Body of pancreas (tissue), 4 donors: ENCODE measurements at regions not wholly inside any gene's neighbourhood (a gene's known extent, or its start where the extent isn't known, plus 50 kb on each side); places are given as distances from the start of the nearest gene placed in this dataset.

Experiments
- POLR2A ChIP-seq, 3 donors: fragments of 450-650 bp; IDR thresholded peaks; one replicate each; pipeline ENCODE4 v1.6.1; 2016; ENCODE audit warnings: antibody characterized with exemption in 3 of 3, mild to moderate bottlenecking in 2 of 3
- TF ChIP-seq, protein P1 (sequence below), 7 experiments: fragments of 450-650 bp in 4 of 7; fragments of 200-600 bp in 3 of 7; sonication (generic) in 3 of 7; IDR thresholded peaks; one replicate each; pipeline ENCODE4 v1.5.1; 2016 to 2019; ENCODE audit warnings: antibody characterized with exemption in 7 of 7

DNA sequence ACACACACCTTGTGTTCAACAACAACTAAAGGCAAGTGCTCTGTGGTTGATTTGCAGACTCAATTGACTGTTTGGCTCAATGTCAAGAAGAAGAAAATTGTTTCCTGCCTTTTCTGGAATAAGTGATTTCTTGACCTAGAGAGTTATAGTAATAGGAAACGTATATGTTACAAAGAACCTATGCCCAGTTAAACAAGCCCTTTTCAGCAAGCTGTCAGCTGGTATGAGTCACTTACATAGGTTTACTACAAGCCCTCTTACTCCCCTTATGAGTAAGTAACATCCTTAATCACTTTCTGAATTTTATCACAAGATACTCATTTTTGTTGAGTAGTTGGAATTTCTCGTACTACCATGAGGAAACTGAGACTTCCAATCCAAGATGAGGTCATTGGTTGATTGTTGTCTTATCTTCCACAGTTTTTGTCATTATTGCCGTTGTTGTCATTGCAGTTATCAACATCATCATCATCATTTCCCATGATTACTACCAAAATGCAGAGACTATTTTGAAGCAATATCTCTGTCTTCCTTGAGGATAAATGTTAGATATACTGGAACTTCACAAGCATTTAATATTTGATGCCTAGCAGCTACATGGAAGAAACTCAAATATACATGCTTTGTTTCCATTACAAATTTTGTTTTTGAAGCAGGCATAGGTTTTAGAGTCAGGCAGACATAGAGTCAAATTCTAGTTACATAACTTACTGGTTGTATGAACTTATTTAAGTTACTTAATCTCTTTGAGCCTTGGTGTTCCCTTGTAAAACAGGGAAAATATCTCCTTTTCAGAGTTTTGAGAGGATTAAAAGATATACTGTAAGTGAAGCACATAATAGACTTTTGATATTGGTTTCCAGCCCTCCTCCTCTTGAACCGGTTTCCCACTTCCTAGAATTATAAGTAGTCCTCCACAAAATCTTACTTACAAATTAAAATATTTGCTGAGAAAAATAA is 106.0 kb downstream of the RAP2A start:
- TF ChIP-seq, protein P1, sequence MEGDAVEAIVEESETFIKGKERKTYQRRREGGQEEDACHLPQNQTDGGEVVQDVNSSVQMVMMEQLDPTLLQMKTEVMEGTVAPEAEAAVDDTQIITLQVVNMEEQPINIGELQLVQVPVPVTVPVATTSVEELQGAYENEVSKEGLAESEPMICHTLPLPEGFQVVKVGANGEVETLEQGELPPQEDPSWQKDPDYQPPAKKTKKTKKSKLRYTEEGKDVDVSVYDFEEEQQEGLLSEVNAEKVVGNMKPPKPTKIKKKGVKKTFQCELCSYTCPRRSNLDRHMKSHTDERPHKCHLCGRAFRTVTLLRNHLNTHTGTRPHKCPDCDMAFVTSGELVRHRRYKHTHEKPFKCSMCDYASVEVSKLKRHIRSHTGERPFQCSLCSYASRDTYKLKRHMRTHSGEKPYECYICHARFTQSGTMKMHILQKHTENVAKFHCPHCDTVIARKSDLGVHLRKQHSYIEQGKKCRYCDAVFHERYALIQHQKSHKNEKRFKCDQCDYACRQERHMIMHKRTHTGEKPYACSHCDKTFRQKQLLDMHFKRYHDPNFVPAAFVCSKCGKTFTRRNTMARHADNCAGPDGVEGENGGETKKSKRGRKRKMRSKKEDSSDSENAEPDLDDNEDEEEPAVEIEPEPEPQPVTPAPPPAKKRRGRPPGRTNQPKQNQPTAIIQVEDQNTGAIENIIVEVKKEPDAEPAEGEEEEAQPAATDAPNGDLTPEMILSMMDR (IDR thresholded peaks at IDR 0.05), result no peak
- no peak for TF ChIP-seq POLR2A (IDR thresholded peaks at IDR 0.05)
